ENCODE measurements at regions not wholly inside any gene's neighbourhood (a gene's known extent, or its start where the extent isn't known, plus 50 kb on each side); places are given as distances from the start of the nearest gene placed in this dataset.

- TF ChIP-seq CTCF (IDR thresholded peaks at IDR 0.05) (no peak), POLR2AphosphoS5 (IDR thresholded peaks at IDR 0.05) (no peak), POLR2A (IDR thresholded peaks at IDR 0.05; ENCODE audit: low read depth) (no peak), EP300 (IDR thresholded peaks at IDR 0.05) (no peak)
These were observed 180.4 kb downstream of the GOLGA8K start for GRCh38 chr15:32222716-32223115.
